Iris pigment epithelial cell (primary cell): ENCODE measurements at regions not wholly inside any gene's neighbourhood (a gene's known extent, or its start where the extent isn't known, plus 50 kb on each side); places are given as distances from the start of the nearest gene placed in this dataset.
"Not testable (repeated sequence)": the region's sequence is repeated elsewhere in the genome, so short reads cannot be mapped to it uniquely, and the experiment has no call there.

Experiments
- DNase-seq: peaks from one replicate; pipeline ENCODE4 v3.0.0-alpha.2; 2011; ENCODE audit warnings: low read depth

GRCh38 chr2:128660836-128661235 is 342.2 kb upstream of the HS6ST1 start:
- no peak for DNase-seq

GRCh38 chr2:128661311-128661710 is 342.6 kb upstream of the HS6ST1 start:
- no peak for DNase-seq

- no peak for DNase-seq
Observed at GRCh38 chr2:128662051-128662471, 343.4 kb upstream of the HS6ST1 start.

GRCh38 chr2:128663371-128664050 is 344.8 kb upstream of the HS6ST1 start:
- DNase-seq: no peak

GRCh38 chr2:128664499-128664971 is 345.9 kb upstream of the HS6ST1 start:
- no peak for DNase-seq

- no peak for DNase-seq
Observed at GRCh38 chr2:128665113-128665512, 346.4 kb upstream of the HS6ST1 start.

GRCh38 chr2:128666596-128666995 is 347.9 kb upstream of the HS6ST1 start:
- DNase-seq: no peak

- no peak for DNase-seq
Observed at GRCh38 chr2:128667391-128667790, 348.7 kb upstream of the HS6ST1 start.

- DNase-seq: no peak
Observed at GRCh38 chr2:128668946-128669345, 350.3 kb upstream of the HS6ST1 start.

GRCh38 chr2:128670066-128670465 is 351.4 kb upstream of the HS6ST1 start:
- DNase-seq: no peak

GRCh38 chr2:128671981-128672757 is 353.5 kb upstream of the HS6ST1 start:
- not testable (repeated sequence) for DNase-seq

- DNase-seq: not testable (repeated sequence)
Observed at GRCh38 chr2:128679680-128680079, 361.0 kb upstream of the HS6ST1 start.

- DNase-seq: no peak
Observed at GRCh38 chr2:128681507-128681906, 362.8 kb upstream of the HS6ST1 start.

GRCh38 chr2:128682266-128682665 is 363.6 kb upstream of the HS6ST1 start:
- no peak for DNase-seq

- no peak for DNase-seq
Observed at GRCh38 chr2:128682729-128683284, 364.1 kb upstream of the HS6ST1 start.

GRCh38 chr2:128684523-128684922 is 365.9 kb upstream of the HS6ST1 start:
- no peak for DNase-seq

GRCh38 chr2:128685841-128686496 is 367.3 kb upstream of the HS6ST1 start:
- no peak for DNase-seq

- no peak for DNase-seq
Observed at GRCh38 chr2:128686497-128686859, 367.8 kb upstream of the HS6ST1 start.

GRCh38 chr2:128686881-128687555 is 368.4 kb upstream of the HS6ST1 start:
- DNase-seq: no peak

GRCh38 chr2:128687565-128687964 is 368.9 kb upstream of the HS6ST1 start:
- DNase-seq: no peak

- DNase-seq: no peak
Observed at GRCh38 chr2:128689971-128690370, 371.3 kb upstream of the HS6ST1 start.

- no peak for DNase-seq
Observed at GRCh38 chr2:128690431-128690830, 371.8 kb upstream of the HS6ST1 start.
